ENCODE measurements at regions not wholly inside any gene's neighbourhood (a gene's known extent, or its start where the extent isn't known, plus 50 kb on each side); places are given as distances from the start of the nearest gene placed in this dataset.
"Not testable (repeated sequence)": the region's sequence is repeated elsewhere in the genome, so short reads cannot be mapped to it uniquely, and the experiment has no call there.

GRCh38 chr1:149841597-149842238, 57.6 kb upstream of the BOLA1 start:
- H3K27me3 ChIP-seq; DNase-seq; H3K9me3 ChIP-seq; H3K27ac ChIP-seq; H3K4me3 ChIP-seq; H3K4me1 ChIP-seq (ENCODE audit: insufficient read depth); intact Hi-C loops (cut with DNase I); H3K36me3 ChIP-seq: not testable (repeated sequence)
- WGBS, 3 donors: no CpG with 5 or more reads among the region's 53 CpGs

GRCh38 chr1:149842458-149843064, 56.8 kb upstream of the BOLA1 start:
- not testable (repeated sequence) for H3K4me3 ChIP-seq, DNase-seq
- no CpG with 5 or more reads among the region's 62 CpGs for WGBS, 3 donors

GRCh38 chr1:149843431-149844041, 55.8 kb upstream of the BOLA1 start:
- H3K9me3 ChIP-seq: no peaks in the 10 kb centered on the region
- H3K36me3 ChIP-seq: no peaks in the 10 kb centered on the region
- no peak for TF ChIP-seq POLR2A (IDR thresholded peaks at IDR 0.05)
- TF ChIP-seq CTCF (IDR thresholded peaks at IDR 0.05): no peak
- no peak for TF ChIP-seq EP300 (IDR thresholded peaks at IDR 0.05)
- WGBS, 3 donors: 6 to 8% (median 6%) methylated on average over 13 to 16 of the region's 16 CpGs
- H3K4me3 ChIP-seq: peak overlapping the region; percentile 52
- no peak overlapping the region for H3K27ac ChIP-seq
- peaks cover 5% of the 10 kb centered on the region for H3K4me1 ChIP-seq (ENCODE audit: insufficient read depth)
- intact Hi-C loops (cut with DNase I): no loop called here
- H3K27me3 ChIP-seq: no peaks in the 10 kb centered on the region
- peak in 1 of 5 donors; percentile 9 for DNase-seq

More at GRCh38 chr1:149842458-149843064, 56.8 kb upstream of the BOLA1 start:
- H3K27ac ChIP-seq; H3K27me3 ChIP-seq; H3K4me1 ChIP-seq (ENCODE audit: insufficient read depth); intact Hi-C loops (cut with DNase I); H3K36me3 ChIP-seq; H3K9me3 ChIP-seq: not testable (repeated sequence)

GRCh38 chr1:149844101-149844500, 55.3 kb upstream of the BOLA1 start:
- H3K9me3 ChIP-seq: no peaks in the 10 kb centered on the region
- no peaks in the 10 kb centered on the region for H3K27me3 ChIP-seq
- WGBS, 3 donors: 54 to 57% (median 57%) methylated on average over 3 of the region's 3 CpGs
- intact Hi-C loops (cut with DNase I): no loop called here
- no peak for DNase-seq
- TF ChIP-seq EP300 (IDR thresholded peaks at IDR 0.05) (no peak), CTCF (IDR thresholded peaks at IDR 0.05) (no peak), POLR2A (IDR thresholded peaks at IDR 0.05) (no peak)
- H3K36me3 ChIP-seq: no peaks in the 10 kb centered on the region
- peaks cover 5% of the 10 kb centered on the region for H3K4me1 ChIP-seq (ENCODE audit: insufficient read depth)
- H3K4me3 ChIP-seq: peak overlapping the region; percentile 52
- H3K27ac ChIP-seq: no peak overlapping the region

GRCh38 chr1:149844650-149845255, 54.6 kb upstream of the BOLA1 start:
- H3K27me3 ChIP-seq: no peaks in the 10 kb centered on the region
- H3K36me3 ChIP-seq: no peaks in the 10 kb centered on the region
- no peak for TF ChIP-seq POLR2A (IDR thresholded peaks at IDR 0.05)
- no peak for TF ChIP-seq CTCF (IDR thresholded peaks at IDR 0.05)
- TF ChIP-seq EP300 (IDR thresholded peaks at IDR 0.05): no peak
- no peak for DNase-seq
- no peaks in the 10 kb centered on the region for H3K9me3 ChIP-seq
- peaks cover 9% of the 10 kb centered on the region for H3K4me1 ChIP-seq (ENCODE audit: insufficient read depth)
- no peak overlapping the region for H3K27ac ChIP-seq
- WGBS, 3 donors: 71 to 73% (median 71%) methylated on average over 4 of the region's 4 CpGs
- H3K4me3 ChIP-seq: no peak overlapping the region
- intact Hi-C loops (cut with DNase I): no loop called here

Data from ovary (tissue), 7 donors.